Loucy (cell line): ENCODE measurements at regions not wholly inside any gene's neighbourhood (a gene's known extent, or its start where the extent isn't known, plus 50 kb on each side); places are given as distances from the start of the nearest gene placed in this dataset.

Source experiments
- EZH2phosphoT487 ChIP-seq: fragments of 200-600 bp; IDR thresholded peaks from 2 replicates; pipeline ENCODE4 v1.6.1; 2018; ENCODE audit warnings: antibody characterized with exemption, mild to moderate bottlenecking, moderate library complexity, borderline replicate concordance
- TF ChIP-seq, protein P1 (sequence below): fragments of 200-600 bp; sonication (generic); conservative IDR thresholded peaks from 2 replicates; pipeline ENCODE4 v1.5.1; 2014; ENCODE audit warnings: mild to moderate bottlenecking, antibody characterized with exemption, low read length

DNA sequence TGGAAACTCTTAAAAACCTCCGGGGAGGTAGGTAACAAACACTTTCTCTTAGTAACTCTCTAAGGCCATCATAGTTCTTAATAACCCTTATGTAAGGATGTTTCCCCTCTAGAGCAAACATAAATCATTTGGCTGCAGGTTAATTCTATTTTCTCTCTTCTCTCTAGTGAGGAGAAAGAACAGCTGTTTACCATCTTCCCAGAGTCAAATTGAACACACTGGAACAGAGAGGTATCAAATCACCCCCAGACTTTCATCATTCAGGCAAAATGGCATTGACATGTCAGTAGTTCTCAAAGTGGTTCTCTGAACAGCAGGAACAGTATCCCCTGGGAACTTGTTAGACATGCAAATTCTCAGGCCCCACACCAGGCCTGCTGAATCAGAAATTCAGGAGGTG lies 240.7 kb downstream of the MEIS1 start:
- TF ChIP-seq, protein P1, sequence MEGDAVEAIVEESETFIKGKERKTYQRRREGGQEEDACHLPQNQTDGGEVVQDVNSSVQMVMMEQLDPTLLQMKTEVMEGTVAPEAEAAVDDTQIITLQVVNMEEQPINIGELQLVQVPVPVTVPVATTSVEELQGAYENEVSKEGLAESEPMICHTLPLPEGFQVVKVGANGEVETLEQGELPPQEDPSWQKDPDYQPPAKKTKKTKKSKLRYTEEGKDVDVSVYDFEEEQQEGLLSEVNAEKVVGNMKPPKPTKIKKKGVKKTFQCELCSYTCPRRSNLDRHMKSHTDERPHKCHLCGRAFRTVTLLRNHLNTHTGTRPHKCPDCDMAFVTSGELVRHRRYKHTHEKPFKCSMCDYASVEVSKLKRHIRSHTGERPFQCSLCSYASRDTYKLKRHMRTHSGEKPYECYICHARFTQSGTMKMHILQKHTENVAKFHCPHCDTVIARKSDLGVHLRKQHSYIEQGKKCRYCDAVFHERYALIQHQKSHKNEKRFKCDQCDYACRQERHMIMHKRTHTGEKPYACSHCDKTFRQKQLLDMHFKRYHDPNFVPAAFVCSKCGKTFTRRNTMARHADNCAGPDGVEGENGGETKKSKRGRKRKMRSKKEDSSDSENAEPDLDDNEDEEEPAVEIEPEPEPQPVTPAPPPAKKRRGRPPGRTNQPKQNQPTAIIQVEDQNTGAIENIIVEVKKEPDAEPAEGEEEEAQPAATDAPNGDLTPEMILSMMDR, result no peak
- no peak for TF ChIP-seq EZH2phosphoT487
